HG03139 (cell line): ENCODE measurements at regions not wholly inside any gene's neighbourhood (a gene's known extent, or its start where the extent isn't known, plus 50 kb on each side); places are given as distances from the start of the nearest gene placed in this dataset.
"Not testable (repeated sequence)": the region's sequence is repeated elsewhere in the genome, so short reads cannot be mapped to it uniquely, and the experiment has no call there.

Experiments used
- ATAC-seq: cut with Tn5 transposase; IDR thresholded peaks from one replicate; pipeline ENCODE4 v1.9.1; 2021; ENCODE audit not compliant: unreplicated experiment

DNA sequence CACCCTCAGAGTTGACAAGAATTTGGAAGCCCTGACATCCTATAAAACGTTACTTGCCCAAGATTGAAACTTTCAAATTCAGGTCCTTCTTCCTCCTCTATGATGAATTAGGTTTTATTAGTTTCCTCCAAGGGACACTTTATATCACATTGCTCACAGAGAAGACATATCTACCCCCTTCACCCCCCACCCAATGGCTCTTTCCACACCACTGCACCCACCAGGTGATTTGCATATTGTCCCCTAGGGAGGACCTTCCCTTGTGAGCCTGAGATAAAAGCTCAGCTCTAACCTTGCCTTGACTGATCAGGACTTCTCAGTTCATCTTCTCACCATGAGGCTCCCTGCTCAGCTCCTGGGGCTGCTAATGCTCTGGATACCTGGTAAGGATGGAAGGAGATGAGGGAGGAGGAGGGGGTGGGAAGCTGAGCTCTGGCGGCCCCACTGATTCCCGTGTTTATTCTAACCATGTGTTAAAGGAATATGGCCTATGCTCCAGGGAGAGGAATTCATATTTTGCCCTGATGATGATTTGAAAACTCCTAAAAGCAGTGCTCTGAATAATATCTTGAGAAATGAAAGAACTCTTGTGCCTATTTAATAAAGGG, 1255.8 kb downstream of the RPIA start:
- ATAC-seq = not testable (repeated sequence)

DNA sequence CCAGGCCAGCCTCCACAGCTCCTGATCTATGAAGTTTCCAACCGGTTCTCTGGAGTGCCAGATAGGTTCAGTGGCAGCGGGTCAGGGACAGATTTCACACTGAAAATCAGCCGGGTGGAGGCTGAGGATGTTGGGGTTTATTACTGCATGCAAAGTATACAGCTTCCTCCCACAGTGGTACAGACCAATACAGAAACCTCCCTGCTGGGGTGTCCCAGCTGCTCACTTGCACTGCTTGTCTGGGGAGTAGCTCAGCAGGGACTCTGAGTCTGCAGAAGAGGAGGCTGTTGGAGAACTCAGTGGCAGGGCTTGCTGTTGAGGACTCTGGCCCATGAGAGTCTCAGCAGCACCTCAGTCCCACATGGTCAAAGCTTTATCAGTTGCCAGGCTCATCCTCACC, 1256.6 kb downstream of the RPIA start:
- not testable (repeated sequence) for ATAC-seq

GRCh38 chr2:89950807-89951206, 1259.3 kb downstream of the RPIA start:
- not testable (repeated sequence) for ATAC-seq

GRCh38 chr2:89957236-89957635, 1265.8 kb downstream of the RPIA start:
- ATAC-seq = not testable (repeated sequence)

DNA sequence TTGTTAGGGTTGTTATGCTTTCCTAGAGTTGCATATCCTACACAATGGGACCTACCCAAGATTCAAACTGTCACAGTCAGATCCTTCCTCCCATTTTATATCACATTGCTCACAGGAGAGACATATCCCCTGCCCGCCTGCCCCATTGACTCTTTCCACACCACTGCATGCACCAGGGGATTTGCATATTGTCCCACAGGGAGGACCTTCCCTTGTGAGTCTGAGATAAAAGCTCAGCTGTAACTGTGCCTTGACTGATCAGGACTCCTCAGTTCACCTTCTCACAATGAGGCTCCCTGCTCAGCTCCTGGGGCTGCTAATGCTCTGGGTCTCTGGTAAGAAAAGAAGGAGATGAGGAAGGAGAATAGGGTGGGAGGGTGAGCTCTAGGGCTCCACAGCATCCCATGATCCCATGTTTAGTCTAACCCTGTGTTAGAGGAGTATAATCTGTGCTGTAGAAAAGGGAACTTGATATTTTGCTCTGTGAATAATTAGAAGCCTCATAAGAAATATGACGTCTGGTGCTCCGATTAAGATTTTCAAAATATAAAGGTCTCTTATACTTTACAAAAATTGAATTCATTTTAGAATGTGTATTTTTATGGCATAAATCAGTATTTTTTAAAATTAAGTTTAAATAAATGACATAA, 1268.4 kb downstream of the RPIA start:
- not testable (repeated sequence) for ATAC-seq

GRCh38 chr2:89960570-89960969, 1269.1 kb downstream of the RPIA start:
- ATAC-seq = not testable (repeated sequence)

GRCh38 chr2:89968567-89968966, 1277.1 kb downstream of the RPIA start:
- peak; percentile 75 for ATAC-seq

DNA sequence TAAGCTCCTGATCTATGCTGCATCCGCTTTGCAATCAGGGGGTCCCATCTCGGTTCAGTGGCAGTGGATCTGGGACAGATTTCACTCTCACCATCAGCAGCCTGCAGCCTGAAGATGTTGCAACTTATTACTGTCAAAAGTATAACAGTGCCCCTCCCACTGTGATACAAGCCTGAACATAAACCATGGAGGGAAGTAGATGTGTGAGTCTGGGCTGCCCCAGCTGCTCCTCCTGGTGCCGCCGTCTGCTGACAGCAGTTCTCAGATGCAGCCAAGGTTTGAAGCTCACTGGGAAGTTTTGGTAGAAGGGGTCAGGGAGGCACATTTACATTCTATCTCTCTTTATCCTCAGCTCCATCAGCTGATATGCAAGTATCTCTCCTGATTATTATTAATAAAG, 1277.7 kb downstream of the RPIA start:
- ATAC-seq = not testable (repeated sequence)

DNA sequence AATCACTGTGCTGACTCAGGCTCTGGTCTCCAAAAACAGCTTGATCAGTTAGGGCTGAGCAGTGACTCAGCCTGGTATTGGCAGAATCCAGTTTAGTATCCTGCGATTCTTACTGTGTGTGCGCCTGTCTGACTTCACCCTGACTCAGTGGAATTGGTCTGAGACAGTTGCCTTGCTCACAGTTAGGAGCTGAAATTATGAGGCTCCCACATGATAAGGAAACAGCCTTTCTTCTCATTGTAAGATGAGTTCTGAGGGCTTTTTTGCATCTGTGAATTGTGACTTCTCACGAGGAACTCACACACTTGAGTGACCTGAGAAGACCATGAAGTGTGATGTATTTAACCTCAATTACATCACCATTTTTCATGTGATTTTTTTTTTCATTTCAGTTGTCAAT, 1282.4 kb downstream of the RPIA start:
- ATAC-seq = not testable (repeated sequence)

DNA sequence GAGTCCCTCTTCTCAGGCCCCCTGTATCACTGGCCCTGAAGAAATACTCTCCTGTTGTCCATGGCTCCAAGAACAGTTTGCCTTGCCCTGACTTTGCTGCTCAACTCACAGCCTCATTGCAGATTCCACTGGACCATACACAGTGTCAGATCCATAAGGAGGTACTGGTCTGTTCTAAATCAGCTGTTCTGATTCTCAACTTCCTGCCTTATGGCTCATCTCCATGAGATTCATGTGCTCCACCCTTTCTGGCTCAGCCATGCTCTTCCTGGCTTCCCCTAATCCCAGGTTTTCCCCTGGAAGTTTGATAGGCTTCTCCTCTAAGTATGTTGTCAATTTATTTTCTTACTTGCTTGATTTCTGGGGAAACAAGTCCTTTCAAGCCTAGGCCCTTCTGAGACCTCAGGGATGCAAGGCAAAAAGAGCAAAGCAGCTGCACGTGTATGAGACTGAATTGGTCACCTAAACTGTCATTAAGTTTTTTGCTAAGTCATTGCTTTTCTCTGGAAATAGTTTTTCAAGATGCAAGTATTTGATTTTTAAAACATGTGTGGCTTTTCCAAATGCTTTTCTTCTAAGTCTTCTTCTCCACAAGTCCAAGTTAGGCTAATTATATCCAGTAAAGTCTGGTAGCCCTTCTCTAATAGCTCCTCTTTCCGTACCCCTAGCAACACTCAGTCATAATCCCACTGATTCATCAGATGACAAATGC, 1288.5 kb downstream of the RPIA start:
- ATAC-seq = not testable (repeated sequence)

DNA sequence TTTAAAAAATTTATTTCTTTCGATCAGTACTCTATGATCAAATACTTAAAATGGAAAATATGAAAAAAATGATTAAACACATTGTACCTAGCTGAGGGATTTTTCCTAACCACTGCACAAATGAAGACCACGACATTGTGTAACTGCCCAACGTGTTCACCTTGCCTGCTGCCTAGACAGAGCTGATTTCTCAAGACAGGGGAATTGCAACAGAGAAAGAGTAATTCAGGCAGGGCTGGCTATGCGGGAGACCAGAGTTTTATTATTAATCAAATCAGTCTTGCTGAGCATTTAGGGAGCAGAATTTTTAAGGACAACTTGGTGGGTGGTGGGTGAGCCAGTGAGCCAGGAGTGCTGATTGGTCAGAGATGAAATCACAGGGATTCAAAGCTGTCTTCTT, 1290.8 kb downstream of the RPIA start:
- ATAC-seq = not testable (repeated sequence)

DNA sequence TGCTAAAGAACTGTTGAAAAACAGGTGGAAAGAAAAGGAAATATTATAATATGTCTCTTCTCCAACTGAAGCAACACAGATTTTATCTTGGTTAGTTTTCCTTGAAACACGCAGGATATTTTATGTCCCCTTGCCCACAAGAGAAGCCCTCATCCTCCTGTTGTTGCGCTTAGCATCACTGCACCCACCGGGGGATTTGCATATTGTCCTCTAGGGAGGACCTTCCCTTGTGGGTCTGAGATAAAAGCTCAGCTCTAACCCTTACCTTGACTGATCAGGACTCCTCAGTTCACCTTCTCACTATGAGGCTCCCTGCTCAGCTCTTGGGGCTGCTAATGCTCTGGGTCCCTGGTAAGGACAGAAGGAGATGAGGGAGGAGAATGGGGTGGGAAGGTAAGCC, 1294.2 kb downstream of the RPIA start:
- not testable (repeated sequence) for ATAC-seq

GRCh38 chr2:89986532-89986931, 1295.1 kb downstream of the RPIA start:
- not testable (repeated sequence) for ATAC-seq

GRCh38 chr2:89996779-89997178, 1305.3 kb downstream of the RPIA start:
- ATAC-seq = not testable (repeated sequence)

- not testable (repeated sequence) for ATAC-seq
Measured at GRCh38 chr2:90004553-90004952, 1313.1 kb downstream of the RPIA start.

- ATAC-seq = not testable (repeated sequence)
Measured at GRCh38 chr2:90010442-90011100, 1319.1 kb downstream of the RPIA start.

DNA sequence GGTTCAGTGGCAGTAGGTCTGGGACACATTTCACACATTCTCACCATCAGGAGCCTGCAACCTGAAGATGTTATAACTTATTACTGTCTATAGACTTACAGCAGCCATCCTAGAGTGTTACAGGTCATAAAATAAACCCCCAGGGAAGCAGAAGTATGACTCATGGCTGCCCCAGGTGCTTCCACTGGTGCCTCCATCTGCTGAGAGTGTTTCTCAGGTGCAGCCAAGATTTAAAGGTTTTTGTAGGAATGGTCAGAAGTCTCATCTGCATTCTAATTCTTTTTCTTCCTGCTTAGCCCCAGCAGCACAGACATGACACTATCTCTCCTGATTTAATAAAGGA, 1319.6 kb downstream of the RPIA start:
- not testable (repeated sequence) for ATAC-seq

- ATAC-seq = not testable (repeated sequence)
Measured at GRCh38 chr2:90019908-90020307, 1328.4 kb downstream of the RPIA start.

GRCh38 chr2:90021234-90021633, 1329.8 kb downstream of the RPIA start:
- peak; percentile 65 for ATAC-seq

GRCh38 chr2:90027231-90027643, 1335.8 kb downstream of the RPIA start:
- not testable (repeated sequence) for ATAC-seq

- ATAC-seq = not testable (repeated sequence)
Measured at GRCh38 chr2:90028381-90029079, 1337.1 kb downstream of the RPIA start.
